GM21528 (cell line): ENCODE measurements at regions not wholly inside any gene's neighbourhood (a gene's known extent, or its start where the extent isn't known, plus 50 kb on each side); places are given as distances from the start of the nearest gene placed in this dataset.

Source experiments
- ATAC-seq: cut with Tn5 transposase; IDR thresholded peaks from one replicate; pipeline ENCODE4 v1.9.1; 2021; ENCODE audit warnings: mild to moderate bottlenecking, moderate library complexity; ENCODE audit not compliant: unreplicated experiment, low FRiP score

GRCh38 chr2:147713349-147713748 is 131.5 kb upstream of the ACVR2A start:
- no peak for ATAC-seq

- ATAC-seq: no peak
These were observed 132.8 kb upstream of the ACVR2A start for GRCh38 chr2:147712051-147712450.

- no peak for ATAC-seq
These were observed 133.8 kb upstream of the ACVR2A start for GRCh38 chr2:147711031-147711430.

- ATAC-seq: no peak
These were observed 135.2 kb upstream of the ACVR2A start for GRCh38 chr2:147709655-147710054.

GRCh38 chr2:147703171-147703570 is 141.7 kb upstream of the ACVR2A start:
- ATAC-seq: no peak

- no peak for ATAC-seq
These were observed 146.7 kb upstream of the ACVR2A start for GRCh38 chr2:147698166-147698565.

GRCh38 chr2:147696426-147696825 is 148.4 kb upstream of the ACVR2A start:
- no peak for ATAC-seq

- peak; percentile 98 for ATAC-seq
These were observed 155.5 kb upstream of the ACVR2A start for GRCh38 chr2:147689220-147689909.

GRCh38 chr2:147688242-147688641 is 156.6 kb upstream of the ACVR2A start:
- ATAC-seq: no peak

- ATAC-seq: no peak
These were observed 158.5 kb upstream of the ACVR2A start for GRCh38 chr2:147686365-147686764.

- no peak for ATAC-seq
These were observed 159.9 kb upstream of the ACVR2A start for GRCh38 chr2:147684903-147685302.

- ATAC-seq: no peak
These were observed 161.4 kb upstream of the ACVR2A start for GRCh38 chr2:147683380-147683779.

GRCh38 chr2:147681093-147681492 is 163.7 kb upstream of the ACVR2A start:
- no peak for ATAC-seq

GRCh38 chr2:147679955-147680531 is 164.8 kb upstream of the ACVR2A start:
- ATAC-seq: no peak

- ATAC-seq: no peak
These were observed 165.5 kb upstream of the ACVR2A start for GRCh38 chr2:147679191-147679954.

- no peak for ATAC-seq
These were observed 179.7 kb upstream of the ACVR2A start for GRCh38 chr2:147665105-147665504.

GRCh38 chr2:147663962-147664361 is 180.9 kb upstream of the ACVR2A start:
- ATAC-seq: peak; percentile 42

- peak; percentile 91 for ATAC-seq
These were observed 181.5 kb upstream of the ACVR2A start for GRCh38 chr2:147663153-147663961.

- ATAC-seq: no peak
These were observed 182.6 kb upstream of the ACVR2A start for GRCh38 chr2:147662221-147662620.

- no peak for ATAC-seq
These were observed 184.1 kb upstream of the ACVR2A start for GRCh38 chr2:147660680-147661079.

- no peak for ATAC-seq
These were observed 185.8 kb upstream of the ACVR2A start for GRCh38 chr2:147659051-147659450.
